GM23338 (cell line): ENCODE measurements at regions not wholly inside any gene's neighbourhood (a gene's known extent, or its start where the extent isn't known, plus 50 kb on each side); places are given as distances from the start of the nearest gene placed in this dataset.

ENCODE experiments used
- ATAC-seq: fragments of 200-7000 bp; cut with Tn5 transposase; 3 replicates; pipeline ENCODE4 v1.9.1; 2020
- DNase-seq: peaks from one replicate; pipeline ENCODE4 v3.0.0-alpha.2; 2015; ENCODE audit warnings: low spot score
- H2AFZ ChIP-seq: fragments of 200-600 bp; sonication (generic); 2 replicates; pipeline ENCODE4 v1.8.0; 2016; ENCODE audit warnings: antibody characterized with exemption, mild to moderate bottlenecking, moderate library complexity
- H3F3A ChIP-seq: fragments of 200-600 bp; sonication (generic); replicated peaks from 2 replicates; pipeline ENCODE4 v1.8.0; 2017; ENCODE audit warnings: antibody characterized with exemption, mixed run types, low read depth
- H3K27ac ChIP-seq: fragments of 200-600 bp; sonication (generic); 2 replicates; pipeline ENCODE4 v1.6.1; 2016; ENCODE audit warnings: low read depth
- H3K27me3 ChIP-seq: fragments of 200-600 bp; sonication (generic); 2 replicates; pipeline ENCODE4 v1.8.0; 2016; ENCODE audit warnings: mild to moderate bottlenecking, mixed run types, moderate library complexity; ENCODE audit not compliant: insufficient read depth
- H3K36me3 ChIP-seq: fragments of 200-600 bp; sonication (generic); 2 replicates; pipeline ENCODE4 v1.8.0; 2016; ENCODE audit warnings: mild to moderate bottlenecking; ENCODE audit not compliant: insufficient read depth
- H3K4me1 ChIP-seq: fragments of 200-600 bp; sonication (generic); 2 replicates; pipeline ENCODE4 v1.8.0; 2016; ENCODE audit warnings: mild to moderate bottlenecking, moderate library complexity; ENCODE audit not compliant: insufficient read depth
- H3K4me2 ChIP-seq: fragments of 200-600 bp; sonication (generic); 2 replicates; pipeline ENCODE4 v1.7.1; 2017; ENCODE audit warnings: mixed run types
- H3K4me3 ChIP-seq: fragments of 200-600 bp; sonication (generic); 2 replicates; pipeline ENCODE4 v1.6.1; 2016; ENCODE audit warnings: mixed run types
- H3K79me2 ChIP-seq: fragments of 200-600 bp; sonication (generic); replicated peaks from 2 replicates; pipeline ENCODE4 v1.8.0; 2017; ENCODE audit warnings: mild to moderate bottlenecking; ENCODE audit not compliant: insufficient read depth
- H3K9me2 ChIP-seq: fragments of 200-600 bp; sonication (generic); 2 replicates; pipeline ENCODE4 v1.8.0; 2017; ENCODE audit not compliant: insufficient read depth
- H4K20me1 ChIP-seq: fragments of 200-600 bp; sonication (generic); replicated peaks from 2 replicates; pipeline ENCODE4 v1.8.0; 2017; ENCODE audit warnings: mild to moderate bottlenecking; ENCODE audit not compliant: insufficient read depth
- H3K27ac Mint-ChIP-seq: 2 replicates; pipeline ENCODE4 v1.8.0; 2020; ENCODE audit warnings: inconsistent platforms, mild to moderate bottlenecking, moderate library complexity, mixed read lengths
- H3K27me3 Mint-ChIP-seq: 3 replicates; pipeline ENCODE4 v1.8.0; 2022; ENCODE audit warnings: low read depth, mild to moderate bottlenecking, moderate library complexity, mixed read lengths, inconsistent platforms; ENCODE audit not compliant: insufficient read depth, poor library complexity
- H3K36me3 Mint-ChIP-seq: 3 replicates; pipeline ENCODE4 v1.8.0; 2021; ENCODE audit warnings: low read depth, mild to moderate bottlenecking, inconsistent platforms, moderate library complexity, mixed read lengths
- H3K4me1 Mint-ChIP-seq: 3 replicates; pipeline ENCODE4 v1.8.0; 2020; ENCODE audit warnings: mild to moderate bottlenecking, inconsistent platforms, mixed read lengths
- H3K4me3 Mint-ChIP-seq: 3 replicates; pipeline ENCODE4 v1.8.0; 2021; ENCODE audit warnings: moderate library complexity, mild to moderate bottlenecking, inconsistent platforms, mixed read lengths
- H3K9me3 Mint-ChIP-seq: 3 replicates; pipeline ENCODE4 v1.8.0; 2020; ENCODE audit warnings: moderate library complexity, mild to moderate bottlenecking, inconsistent platforms, mixed read lengths
- CREB1 ChIP-seq: fragments of 250-450 bp; sonication (Bioruptor Pico); IDR thresholded peaks from 2 replicates; pipeline ENCODE4 v1.5.0; 2020; ENCODE audit warnings: low read depth, mild to moderate bottlenecking, moderate library complexity
- CTCF ChIP-seq, 2 experiments: fragments of 200-600 bp in 1 of 2; sonication (generic) in 1 of 2; conservative IDR thresholded peaks; 2 replicates each; pipeline versions ENCODE4 v1.5.1 to v1.6.1; 2016 to 2017; ENCODE audit warnings: antibody characterized with exemption in 2 of 2, low read depth in 2 of 2, mild to moderate bottlenecking in 2 of 2, moderate library complexity in 1 of 2
- EZH2 ChIP-seq: fragments of 200-600 bp; sonication (generic); IDR thresholded peaks from one replicate; pipeline ENCODE4 v1.8.0; 2017; ENCODE audit warnings: antibody characterized with exemption, mild to moderate bottlenecking, low read depth; ENCODE audit not compliant: unreplicated experiment
- EZH2phosphoT487 ChIP-seq: fragments of 200-600 bp; sonication (generic); IDR thresholded peaks from one replicate; pipeline ENCODE4 v1.8.1; 2018; ENCODE audit warnings: antibody characterized with exemption; ENCODE audit not compliant: unreplicated experiment
- JUNB ChIP-seq: IDR thresholded peaks from one replicate; pipeline ENCODE4 v1.6.1; 2016; ENCODE audit warnings: antibody characterized with exemption; ENCODE audit not compliant: unreplicated experiment
- NANOG ChIP-seq: IDR thresholded peaks from 2 replicates; pipeline ENCODE4 v1.6.1; 2016; ENCODE audit warnings: antibody characterized with exemption, borderline replicate concordance
- POLR2AphosphoS5 ChIP-seq: IDR thresholded peaks from 2 replicates; pipeline ENCODE4 v1.6.1; 2016; ENCODE audit warnings: antibody characterized with exemption, low read depth
- REST ChIP-seq: IDR thresholded peaks from one replicate; pipeline ENCODE4 v1.6.1; 2018; ENCODE audit warnings: antibody characterized with exemption; ENCODE audit not compliant: unreplicated experiment
- STAT1 ChIP-seq: IDR thresholded peaks from one replicate; pipeline ENCODE4 v1.6.1; 2016; ENCODE audit warnings: antibody characterized with exemption; ENCODE audit not compliant: unreplicated experiment
- ZNF114 ChIP-seq: fragments of 250-450 bp; sonication (Bioruptor Pico); IDR thresholded peaks from 2 replicates; pipeline ENCODE4 v1.5.0; 2020; ENCODE audit warnings: mild to moderate bottlenecking, moderate library complexity
- ZNF331 ChIP-seq: fragments of 250-450 bp; sonication (Bioruptor Pico); IDR thresholded peaks from 2 replicates; pipeline ENCODE4 v1.5.0; 2020; ENCODE audit warnings: low read depth, mild to moderate bottlenecking, moderate library complexity
- ZNF462 ChIP-seq: fragments of 250-450 bp; sonication (Bioruptor Pico); IDR thresholded peaks from 2 replicates; pipeline ENCODE4 v1.5.0; 2020; ENCODE audit warnings: mild to moderate bottlenecking, moderate library complexity
- TF ChIP-seq, protein P1 (sequence below): IDR thresholded peaks from 2 replicates; pipeline ENCODE4 v1.6.1; 2016; ENCODE audit warnings: antibody characterized with exemption

GRCh38 chr7:114088470-114088940, 169.7 kb upstream of the PPP1R3A start:
- H3K36me3 ChIP-seq: no peaks in the 10 kb centered on the region
- no peaks in the 10 kb centered on the region for H4K20me1 ChIP-seq
- H3K4me3 Mint-ChIP-seq: peak overlapping the region; percentile 92
- H3K9me2 ChIP-seq: no peaks in the 10 kb centered on the region
- DNase-seq: no peak
- H3K4me1 Mint-ChIP-seq: peaks cover 18% of the 10 kb centered on the region
- TF ChIP-seq CTCF (conservative IDR thresholded peaks at IDR 0.05; ENCODE audit: low read depth in 2 of 2) (no peak), CREB1 (CRISPR knock-in tag) (no peak), STAT1 (no peak), ZNF114 (CRISPR knock-in tag) (no peak), ZNF331 (no peak), NANOG (no peak), REST (no peak), EZH2 (no peak), EZH2phosphoT487 (no peak), JUNB (no peak), POLR2AphosphoS5 (no peak), ZNF462 (no peak)
- TF ChIP-seq, protein P1, sequence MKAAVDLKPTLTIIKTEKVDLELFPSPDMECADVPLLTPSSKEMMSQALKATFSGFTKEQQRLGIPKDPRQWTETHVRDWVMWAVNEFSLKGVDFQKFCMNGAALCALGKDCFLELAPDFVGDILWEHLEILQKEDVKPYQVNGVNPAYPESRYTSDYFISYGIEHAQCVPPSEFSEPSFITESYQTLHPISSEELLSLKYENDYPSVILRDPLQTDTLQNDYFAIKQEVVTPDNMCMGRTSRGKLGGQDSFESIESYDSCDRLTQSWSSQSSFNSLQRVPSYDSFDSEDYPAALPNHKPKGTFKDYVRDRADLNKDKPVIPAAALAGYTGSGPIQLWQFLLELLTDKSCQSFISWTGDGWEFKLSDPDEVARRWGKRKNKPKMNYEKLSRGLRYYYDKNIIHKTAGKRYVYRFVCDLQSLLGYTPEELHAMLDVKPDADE: no peak
- no peaks in the 10 kb centered on the region; the same call in 2 of the 3 replicates for H3K36me3 Mint-ChIP-seq
- no peak overlapping the region for H3K27ac ChIP-seq
- peaks cover 45% of the 10 kb centered on the region for H3K27me3 Mint-ChIP-seq
- H3K4me2 ChIP-seq: peak overlapping the region; percentile 93
- H3F3A ChIP-seq: no peaks in the 10 kb centered on the region; the same call in 1 of the 2 replicates
- no peak overlapping the region for H3K27ac Mint-ChIP-seq
- H3K27me3 ChIP-seq: peaks cover 74% of the 10 kb centered on the region
- peak overlapping the region; percentile 66 for H3K4me3 ChIP-seq
- ATAC-seq: no peak
- H3K4me1 ChIP-seq: peaks cover 11% of the 10 kb centered on the region
- H3K79me2 ChIP-seq: no peaks in the 10 kb centered on the region
- no peak overlapping the region for H2AFZ ChIP-seq
- H3K9me3 Mint-ChIP-seq: no peaks in the 10 kb centered on the region; the same call in 2 of the 3 replicates
